Activated naive CD4-positive, alpha-beta T cell treated with anti-CD3 and anti-CD28 coated beads, Interleukin-2, amount 50 U/mL, for 72 hours (primary cell): ENCODE measurements at regions not wholly inside any gene's neighbourhood (a gene's known extent, or its start where the extent isn't known, plus 50 kb on each side); places are given as distances from the start of the nearest gene placed in this dataset.
"Not testable (repeated sequence)": the region's sequence is repeated elsewhere in the genome, so short reads cannot be mapped to it uniquely, and the experiment has no call there.

Source experiments
- ATAC-seq, 2 donors: fragments of 150-1000 bp; cut with Tn5 transposase; 2 replicates each; pipeline ENCODE4 v1.10.0; 2021; ENCODE audit warnings: mild to moderate bottlenecking in 2 of 2, moderate library complexity in 2 of 2
- DNase-seq, 2 donors: peaks; one replicate each; pipeline ENCODE4 v3.0.0; 2021 to 2022; ENCODE audit warnings: low spot score in 2 of 2
- H3K27ac Mint-ChIP-seq, 2 donors: one replicate each; pipeline ENCODE4 v1.8.0; 2022; ENCODE audit warnings: mild to moderate bottlenecking in 2 of 2, mixed read lengths in 2 of 2
- H3K36me3 Mint-ChIP-seq, 2 donors: one replicate each; pipeline ENCODE4 v1.8.0; 2022; ENCODE audit warnings: mixed read lengths in 2 of 2
- H3K9me3 Mint-ChIP-seq, 2 donors: one replicate each; pipeline ENCODE4 v1.8.0; 2022; ENCODE audit warnings: mixed read lengths in 2 of 2

GRCh38 chr6:63460971-63461370 lies 111.3 kb upstream of the LOC128125822 start:
- Mint-ChIP-seq H3K27ac (no peak overlapping the region), H3K36me3 (no peaks in the 10 kb centered on the region), H3K9me3 (no peaks in the 10 kb centered on the region)
- ATAC-seq: no peak
- no peak for DNase-seq

- no peak overlapping the region for H3K27ac Mint-ChIP-seq
- no peak for DNase-seq
- no peak for ATAC-seq
Observed at GRCh38 chr6:63464060-63464459, 108.2 kb upstream of the LOC128125822 start.

GRCh38 chr6:63465750-63466149 lies 106.5 kb upstream of the LOC128125822 start:
- H3K36me3 Mint-ChIP-seq: no peaks in the 10 kb centered on the region

More at GRCh38 chr6:63464060-63464459, 108.2 kb upstream of the LOC128125822 start:
- Mint-ChIP-seq H3K9me3 (no peaks in the 10 kb centered on the region), H3K36me3 (no peaks in the 10 kb centered on the region)

GRCh38 chr6:63466242-63466733 lies 106.0 kb upstream of the LOC128125822 start:
- no peak overlapping the region for H3K27ac Mint-ChIP-seq
- DNase-seq (no peak), ATAC-seq (no peak)
- no peaks in the 10 kb centered on the region for H3K9me3 Mint-ChIP-seq
- H3K36me3 Mint-ChIP-seq: no peaks in the 10 kb centered on the region

More at GRCh38 chr6:63465750-63466149, 106.5 kb upstream of the LOC128125822 start:
- DNase-seq: no peak
- peak overlapping the region in 1 of 2 donors; percentile 22 for H3K27ac Mint-ChIP-seq
- ATAC-seq: no peak
- no peaks in the 10 kb centered on the region for H3K9me3 Mint-ChIP-seq

GRCh38 chr6:63467247-63467954 lies 104.9 kb upstream of the LOC128125822 start:
- no peak for DNase-seq
- Mint-ChIP-seq H3K27ac (no peak overlapping the region), H3K36me3 (no peaks in the 10 kb centered on the region), H3K9me3 (no peaks in the 10 kb centered on the region)
- ATAC-seq: no peak

GRCh38 chr6:63471145-63471544 lies 101.1 kb upstream of the LOC128125822 start:
- not testable (repeated sequence) for H3K27ac Mint-ChIP-seq, H3K9me3 Mint-ChIP-seq, DNase-seq, ATAC-seq, H3K36me3 Mint-ChIP-seq

GRCh38 chr6:63471654-63472053 lies 100.6 kb upstream of the LOC128125822 start:
- Mint-ChIP-seq H3K27ac (no peak overlapping the region), H3K36me3 (no peaks in the 10 kb centered on the region), H3K9me3 (no peaks in the 10 kb centered on the region)
- no peak for ATAC-seq
- no peak for DNase-seq

- Mint-ChIP-seq H3K9me3 (no peaks in the 10 kb centered on the region), H3K27ac (no peak overlapping the region), H3K36me3 (no peaks in the 10 kb centered on the region)
- ATAC-seq: no peak
- no peak for DNase-seq
Observed at GRCh38 chr6:63475707-63476106, 96.6 kb upstream of the LOC128125822 start.

- Mint-ChIP-seq H3K36me3 (no peaks in the 10 kb centered on the region), H3K9me3 (no peaks in the 10 kb centered on the region), H3K27ac (no peak overlapping the region)
- ATAC-seq: no peak
- no peak for DNase-seq
Observed at GRCh38 chr6:63476302-63476701, 96.0 kb upstream of the LOC128125822 start.

- no peak for DNase-seq
- no peak for ATAC-seq
- no peaks in the 10 kb centered on the region for H3K36me3 Mint-ChIP-seq
- no peaks in the 10 kb centered on the region for H3K9me3 Mint-ChIP-seq
- H3K27ac Mint-ChIP-seq: no peak overlapping the region
Observed at GRCh38 chr6:63477422-63478040, 94.7 kb upstream of the LOC128125822 start.

- H3K9me3 Mint-ChIP-seq: no peaks in the 10 kb centered on the region
- H3K27ac Mint-ChIP-seq: no peak overlapping the region
Observed at GRCh38 chr6:63478734-63479133, 93.5 kb upstream of the LOC128125822 start.

GRCh38 chr6:63486196-63486595 lies 86.1 kb upstream of the LOC128125822 start:
- Mint-ChIP-seq H3K36me3 (no peaks in the 10 kb centered on the region), H3K27ac (no peak overlapping the region), H3K9me3 (no peaks in the 10 kb centered on the region)
- DNase-seq: no peak
- ATAC-seq: no peak

More at GRCh38 chr6:63478734-63479133, 93.5 kb upstream of the LOC128125822 start:
- ATAC-seq (no peak), DNase-seq (no peak)
- no peaks in the 10 kb centered on the region for H3K36me3 Mint-ChIP-seq

GRCh38 chr6:63487103-63487813 lies 85.0 kb upstream of the LOC128125822 start:
- no peaks in the 10 kb centered on the region for H3K36me3 Mint-ChIP-seq
- ATAC-seq: no peak

GRCh38 chr6:63491119-63491518 lies 81.2 kb upstream of the LOC128125822 start:
- ATAC-seq: no peak
- Mint-ChIP-seq H3K27ac (no peak overlapping the region), H3K36me3 (no peaks in the 10 kb centered on the region), H3K9me3 (no peaks in the 10 kb centered on the region)
- DNase-seq: no peak

More at GRCh38 chr6:63487103-63487813, 85.0 kb upstream of the LOC128125822 start:
- Mint-ChIP-seq H3K9me3 (no peaks in the 10 kb centered on the region), H3K27ac (no peak overlapping the region)
- DNase-seq: no peak

GRCh38 chr6:63492476-63492875 lies 79.8 kb upstream of the LOC128125822 start:
- no peak overlapping the region for H3K27ac Mint-ChIP-seq
- ATAC-seq: no peak
- DNase-seq: no peak
- H3K9me3 Mint-ChIP-seq: no peaks in the 10 kb centered on the region
- H3K36me3 Mint-ChIP-seq: no peaks in the 10 kb centered on the region

GRCh38 chr6:63493557-63493956 lies 78.7 kb upstream of the LOC128125822 start:
- DNase-seq (no peak), ATAC-seq (peak; percentile 60 to 61)
- Mint-ChIP-seq H3K27ac (no peak overlapping the region), H3K36me3 (no peaks in the 10 kb centered on the region), H3K9me3 (no peaks in the 10 kb centered on the region)

GRCh38 chr6:63496361-63496804 lies 75.9 kb upstream of the LOC128125822 start:
- DNase-seq: no peak
- Mint-ChIP-seq H3K9me3 (no peaks in the 10 kb centered on the region), H3K36me3 (no peaks in the 10 kb centered on the region), H3K27ac (no peak overlapping the region)
- ATAC-seq: no peak
